ENCODE measurements at regions not wholly inside any gene's neighbourhood (a gene's known extent, or its start where the extent isn't known, plus 50 kb on each side); places are given as distances from the start of the nearest gene placed in this dataset.

DNA sequence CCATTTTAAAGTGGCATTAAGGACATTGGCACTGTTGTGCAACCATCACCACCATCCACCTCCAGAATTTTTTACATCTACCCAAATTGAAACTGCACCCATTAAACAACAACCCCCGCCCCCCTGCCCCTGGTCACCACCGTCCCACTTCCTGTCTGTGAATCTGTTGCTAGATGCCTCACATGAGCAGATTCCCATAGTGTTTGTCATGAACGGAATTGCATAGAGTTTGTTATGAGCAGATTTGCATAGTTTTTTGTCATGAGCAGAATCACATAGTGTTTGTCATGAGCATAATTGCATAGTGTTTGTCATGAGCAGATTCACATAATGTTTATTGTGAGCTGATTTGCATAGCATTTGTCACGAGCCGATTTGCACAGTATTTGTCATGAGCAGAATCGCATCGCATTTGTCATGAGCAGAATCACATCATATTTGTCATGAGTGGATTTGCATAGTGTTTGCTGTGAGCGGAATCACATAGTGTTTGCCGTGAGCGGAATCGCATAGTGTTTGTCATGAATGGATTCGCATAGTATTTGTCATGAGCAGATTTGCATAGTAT, 54.0 kb upstream of the GTF3A start:
- no peak for DNase-seq

DNA sequence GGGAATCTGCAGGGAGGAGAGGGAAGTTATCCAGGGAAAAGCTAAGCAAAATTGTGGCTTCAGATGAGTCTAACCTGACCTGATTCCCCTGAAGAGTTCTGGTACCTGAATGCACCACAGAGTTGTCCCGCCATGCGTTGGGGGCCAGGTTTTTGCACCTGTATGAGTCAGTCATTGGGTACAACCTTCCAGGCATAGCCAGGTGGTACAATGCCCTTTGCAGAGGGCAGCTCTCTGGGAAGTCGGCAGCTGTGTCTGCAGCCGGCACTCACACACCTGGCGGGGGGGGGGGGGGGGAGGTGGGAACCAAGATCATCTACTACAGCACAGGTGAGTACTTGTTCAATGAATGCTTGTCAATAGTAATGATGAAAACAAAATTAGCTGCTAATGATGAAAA, 52.5 kb upstream of the GTF3A start:
- no peak for DNase-seq

- no peak for DNase-seq
These were observed 51.5 kb upstream of the GTF3A start for GRCh38 chr13:27372896-27373295.

GRCh38 chr13:27374126-27374613, 50.2 kb upstream of the GTF3A start:
- no peak for DNase-seq
